ENCODE measurements at regions not wholly inside any gene's neighbourhood (a gene's known extent, or its start where the extent isn't known, plus 50 kb on each side); places are given as distances from the start of the nearest gene placed in this dataset.

DNA sequence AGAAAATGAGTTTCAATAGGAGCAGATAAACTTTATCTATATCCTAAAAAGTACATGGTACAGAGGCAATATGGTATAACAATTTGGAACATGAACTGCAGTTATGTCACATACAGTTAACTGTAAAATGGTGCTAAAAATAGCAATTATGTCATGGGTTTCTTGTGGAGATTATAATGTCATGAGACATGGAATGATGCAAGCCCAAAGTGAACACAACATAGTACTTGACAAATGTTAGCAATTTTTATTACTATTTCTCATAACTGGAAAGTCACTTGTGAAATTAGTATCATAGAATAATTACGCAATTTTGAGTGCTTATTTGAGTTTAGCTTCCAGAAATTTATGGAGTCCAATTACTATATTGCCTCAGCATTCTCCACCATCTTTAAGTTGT is 1263.4 kb downstream of the DSC3 start:
- H3K9me3 Mint-ChIP-seq: peaks cover 9% of the 10 kb centered on the region
- peaks cover 15% of the 10 kb centered on the region for H3K4me1 Mint-ChIP-seq
- Histone ChIP-seq H3K9me3 (ENCODE audit: low read depth) (no peaks in the 10 kb centered on the region), H3K27ac (no peak overlapping the region), H3K4me3 (no peak overlapping the region), H3K36me3 (no peaks in the 10 kb centered on the region), H4K20me1 (ENCODE audit: low read depth) (no peaks in the 10 kb centered on the region), H3K27me3 (no peaks in the 10 kb centered on the region), H3K79me2 (ENCODE audit: low read depth) (no peaks in the 10 kb centered on the region), H2AFZ (replicated peaks) (no peak overlapping the region), H3K4me1 (peaks cover 24% of the 10 kb centered on the region), H3K9ac (no peak overlapping the region), H3K4me2 (no peak overlapping the region), H3F3A (ENCODE audit: low read depth) (peaks cover 6% of the 10 kb centered on the region)
- no peak overlapping the region for H3K4me3 Mint-ChIP-seq
- TF ChIP-seq EZH2phosphoT487 (IDR thresholded peaks at IDR 0.05) (no peak), EZH2 (IDR thresholded peaks at IDR 0.05) (no peak), CTCF (IDR thresholded peaks at IDR 0.05) (no peak)
- peaks cover 2% of the 10 kb centered on the region for H3K27me3 Mint-ChIP-seq (ENCODE audit: insufficient read depth, low read depth)
- no peak for DNase-seq (ENCODE audit: low spot score)
- H3K36me3 Mint-ChIP-seq: no peaks in the 10 kb centered on the region
- no peak overlapping the region for H3K27ac Mint-ChIP-seq

DNA sequence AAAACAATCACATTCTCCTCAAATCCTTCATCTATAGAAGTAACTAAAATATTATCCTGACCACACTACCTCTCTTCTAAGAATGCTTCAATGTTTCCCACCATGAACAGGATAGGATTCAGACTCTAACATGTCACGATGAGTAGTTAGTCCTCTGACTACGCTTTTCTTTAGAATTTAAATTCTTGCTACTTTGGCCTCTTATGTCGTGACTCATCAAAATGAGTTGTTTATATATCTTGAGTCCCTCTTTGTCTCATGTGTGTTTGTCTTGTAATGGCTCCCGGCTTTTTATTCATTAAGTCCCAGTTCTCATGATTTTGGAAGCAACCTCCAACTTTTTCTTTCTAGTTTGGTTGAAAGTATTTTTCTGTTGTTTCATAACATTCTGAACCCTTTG is 1289.2 kb downstream of the DSC3 start:
- H3K27ac ChIP-seq: no peak overlapping the region
- H3K27me3 Mint-ChIP-seq (ENCODE audit: insufficient read depth, low read depth): no peaks in the 10 kb centered on the region
- no peaks in the 10 kb centered on the region for H3K27me3 ChIP-seq
- H2AFZ ChIP-seq (replicated peaks): no peak overlapping the region
- H3K9ac ChIP-seq: no peak overlapping the region
- DNase-seq (ENCODE audit: low spot score): no peak
- no peaks in the 10 kb centered on the region for H3K79me2 ChIP-seq (ENCODE audit: low read depth)
- H3K9me3 ChIP-seq (ENCODE audit: low read depth): no peaks in the 10 kb centered on the region
- H3K9me3 Mint-ChIP-seq: no peaks in the 10 kb centered on the region
- no peak for TF ChIP-seq EZH2 (IDR thresholded peaks at IDR 0.05)
- no peak for TF ChIP-seq EZH2phosphoT487 (IDR thresholded peaks at IDR 0.05)
- no peak for TF ChIP-seq CTCF (IDR thresholded peaks at IDR 0.05)
- no peak overlapping the region for H3K4me3 Mint-ChIP-seq
- no peaks in the 10 kb centered on the region for H4K20me1 ChIP-seq (ENCODE audit: low read depth)
- H3K36me3 ChIP-seq: no peaks in the 10 kb centered on the region
- no peak overlapping the region for H3K27ac Mint-ChIP-seq
- H3K4me2 ChIP-seq: no peak overlapping the region
- H3K4me3 ChIP-seq: no peak overlapping the region
- H3K4me1 Mint-ChIP-seq: no peaks in the 10 kb centered on the region
- H3K36me3 Mint-ChIP-seq: no peaks in the 10 kb centered on the region
- H3K4me1 ChIP-seq: no peaks in the 10 kb centered on the region
- H3F3A ChIP-seq (ENCODE audit: low read depth): no peaks in the 10 kb centered on the region

GRCh38 chr18:29749704-29750103 is 1292.8 kb downstream of the DSC3 start:
- Mint-ChIP-seq H3K4me3 (no peak overlapping the region), H3K27ac (no peak overlapping the region)
- no peak overlapping the region for H3K9ac ChIP-seq

More at GRCh38 chr18:29749704-29750103, 1292.8 kb downstream of the DSC3 start:
- Histone ChIP-seq H3K36me3 (no peaks in the 10 kb centered on the region), H3K27me3 (no peaks in the 10 kb centered on the region), H3K4me2 (no peak overlapping the region), H3K4me3 (no peak overlapping the region), H3K79me2 (ENCODE audit: low read depth) (no peaks in the 10 kb centered on the region), H3K27ac (no peak overlapping the region), H3K9me3 (ENCODE audit: low read depth) (no peaks in the 10 kb centered on the region), H4K20me1 (ENCODE audit: low read depth) (no peaks in the 10 kb centered on the region), H2AFZ (replicated peaks) (no peak overlapping the region), H3K4me1 (no peaks in the 10 kb centered on the region), H3F3A (ENCODE audit: low read depth) (no peaks in the 10 kb centered on the region)
- Mint-ChIP-seq H3K36me3 (no peaks in the 10 kb centered on the region), H3K4me1 (no peaks in the 10 kb centered on the region), H3K9me3 (no peaks in the 10 kb centered on the region), H3K27me3 (ENCODE audit: insufficient read depth, low read depth) (no peaks in the 10 kb centered on the region)
- no peak for TF ChIP-seq EZH2 (IDR thresholded peaks at IDR 0.05)
- TF ChIP-seq EZH2phosphoT487 (IDR thresholded peaks at IDR 0.05): no peak
- TF ChIP-seq CTCF (IDR thresholded peaks at IDR 0.05): no peak
- no peak for DNase-seq (ENCODE audit: low spot score)
